NCI-H82 treated with DMSO at 0.1 percent for 48 hours (cell line): ENCODE measurements at regions not wholly inside any gene's neighbourhood (a gene's known extent, or its start where the extent isn't known, plus 50 kb on each side); places are given as distances from the start of the nearest gene placed in this dataset.

Experiments
- DNase-seq: peaks from one replicate; lab custom pipeline; 2025; ENCODE audit not compliant: unreplicated experiment; lab: John Stamatoyannopoulos, UW

DNA sequence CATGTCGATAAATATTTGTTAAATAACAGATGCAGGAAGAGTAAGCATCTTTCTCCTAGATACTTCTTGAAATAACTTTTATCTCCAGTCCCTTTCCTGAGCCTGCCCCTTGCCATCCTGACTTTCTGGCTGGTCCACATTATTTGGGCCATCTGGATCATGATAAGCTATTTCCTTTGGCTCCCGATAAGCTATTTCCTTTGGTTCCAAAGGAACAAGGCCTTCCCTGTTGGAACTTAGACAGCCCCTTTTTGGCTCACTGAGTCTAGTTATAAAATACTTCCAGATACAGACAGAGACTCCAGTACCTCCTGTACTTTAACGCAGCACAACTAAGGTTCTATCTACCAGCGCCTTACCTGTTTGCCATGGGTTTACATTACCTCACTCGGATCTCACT lies 205.3 kb upstream of the CCDC150 start:
- DNase-seq = no peak

DNA sequence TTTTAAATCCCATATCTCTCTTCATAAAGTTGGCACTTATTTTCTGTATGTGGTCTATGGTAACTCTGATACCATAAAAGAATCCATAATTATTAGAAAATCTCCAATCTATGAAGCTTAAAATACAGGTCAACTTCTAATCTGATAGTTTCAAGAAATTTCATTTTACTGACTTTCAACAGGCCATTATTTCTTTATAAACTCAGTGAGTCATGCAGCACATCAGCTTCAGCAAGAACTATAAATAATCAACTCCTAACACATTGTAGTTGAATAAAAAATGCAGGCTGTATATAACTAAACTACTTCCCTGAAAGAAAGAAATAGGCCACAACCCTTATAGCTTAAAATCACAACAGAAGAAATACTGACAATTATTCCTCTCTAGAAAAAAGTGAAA lies 204.3 kb upstream of the CCDC150 start:
- DNase-seq = no peak

DNA sequence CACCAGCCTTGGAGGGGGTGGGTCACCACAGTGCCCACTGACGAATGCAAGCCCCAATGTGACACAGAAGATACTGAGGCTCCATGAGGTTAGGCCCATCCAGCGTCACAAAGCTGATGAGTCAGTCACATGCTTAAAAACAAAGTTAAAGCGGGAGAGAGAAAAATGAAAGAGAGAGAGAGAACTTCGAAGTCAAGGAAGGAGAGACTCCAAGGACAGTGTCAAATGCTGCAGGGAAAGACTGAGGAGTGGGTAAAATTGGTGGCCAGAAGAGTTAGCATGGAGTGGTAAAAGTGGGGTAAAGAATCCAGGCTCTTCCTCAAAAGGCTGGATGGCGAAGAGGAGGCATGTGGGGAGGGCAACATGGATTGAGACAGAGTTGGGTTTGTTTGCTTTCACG lies 201.9 kb upstream of the CCDC150 start:
- no peak for DNase-seq

DNA sequence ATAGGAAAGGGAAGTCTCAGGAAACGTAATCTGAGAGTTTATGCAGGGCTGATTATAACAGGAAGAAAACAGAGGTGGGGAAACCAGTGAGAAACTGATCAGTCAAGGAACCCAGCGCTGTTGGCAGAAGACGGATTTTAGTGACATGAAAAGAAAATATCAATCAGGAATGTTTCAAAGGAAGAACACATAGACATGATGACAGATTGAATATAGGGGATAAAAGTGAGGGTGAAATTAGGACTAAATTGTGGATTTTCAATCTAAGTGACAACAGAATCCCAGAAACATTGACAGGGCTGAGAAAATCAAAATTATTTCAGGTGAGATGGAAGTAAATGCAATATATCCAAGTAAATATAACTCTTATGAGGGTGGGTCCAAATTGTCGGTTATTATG lies 199.8 kb upstream of the CCDC150 start:
- DNase-seq = no peak

DNA sequence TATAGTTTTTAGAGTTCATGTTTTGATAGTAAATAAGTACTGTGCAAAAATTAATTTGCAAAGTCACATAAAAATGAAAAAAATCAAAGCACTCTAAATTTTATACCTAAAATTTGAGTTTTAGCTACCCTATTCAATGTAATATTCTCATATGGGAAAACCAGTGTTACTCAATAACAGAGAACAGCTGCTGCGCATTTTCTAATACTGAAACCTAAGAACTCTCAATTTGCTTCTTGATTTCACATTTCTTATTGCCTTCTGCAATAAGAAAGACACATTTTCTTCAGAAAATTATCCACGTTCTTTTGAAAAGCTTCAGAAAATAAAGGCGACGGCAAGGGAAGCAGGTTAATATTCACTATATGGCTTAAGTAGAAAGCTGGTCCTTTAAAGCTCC lies 199.1 kb upstream of the CCDC150 start:
- DNase-seq = no peak

DNA sequence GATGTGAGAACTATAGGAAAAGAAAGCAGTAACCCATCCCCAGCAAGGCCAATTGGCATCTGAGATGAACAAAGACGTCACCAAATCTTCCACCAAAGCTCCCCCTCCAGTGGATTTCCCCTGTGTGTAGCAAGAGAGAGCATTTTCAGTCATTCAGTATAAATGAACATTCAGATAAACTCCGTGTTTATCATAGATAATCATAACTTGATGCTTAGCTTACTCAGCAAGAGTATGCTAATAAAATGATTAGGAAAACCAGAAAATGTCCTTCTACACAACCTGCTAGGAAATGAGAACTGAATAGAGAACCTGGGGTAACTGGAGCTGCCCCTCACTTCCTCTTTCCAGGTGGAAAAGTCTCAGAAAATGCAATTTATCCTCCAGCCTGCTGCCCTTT lies 198.0 kb upstream of the CCDC150 start:
- no peak for DNase-seq

DNA sequence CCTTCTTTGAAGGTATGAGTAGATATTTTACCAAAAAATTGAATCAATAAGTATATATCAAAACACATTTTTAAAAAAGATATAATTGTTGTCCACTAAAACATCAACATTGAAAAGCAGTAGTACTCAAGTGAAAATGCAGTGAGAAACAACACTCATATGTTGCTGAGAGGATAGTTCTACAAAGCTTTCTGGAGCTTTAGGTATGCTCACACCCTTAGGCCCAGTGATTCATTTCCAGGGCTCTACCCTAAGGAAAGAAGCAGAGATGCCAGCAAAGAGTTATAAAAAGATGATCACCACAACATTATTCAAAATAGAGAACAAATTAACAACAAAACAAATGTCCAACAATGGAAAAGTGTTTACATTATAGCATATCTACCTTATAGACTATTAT lies 197.3 kb upstream of the CCDC150 start:
- no peak for DNase-seq

DNA sequence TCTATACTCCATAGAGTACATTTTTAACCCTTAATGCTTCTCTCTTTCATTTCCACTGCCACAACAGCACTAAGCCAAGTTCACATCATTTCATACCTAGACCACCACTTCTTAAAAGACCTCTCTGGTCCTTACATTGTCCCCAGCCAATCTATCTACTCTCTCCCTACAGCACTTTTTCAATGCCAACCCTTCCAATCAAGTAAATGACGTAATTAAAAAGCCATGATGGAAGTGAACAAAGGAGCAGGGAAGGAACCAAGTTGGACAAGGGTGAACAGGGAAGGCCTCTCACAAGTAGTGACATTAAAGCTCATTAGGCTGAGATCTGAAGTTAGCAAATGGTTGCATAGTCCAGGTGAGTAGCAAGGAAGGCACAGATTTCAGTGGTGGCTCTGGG lies 195.1 kb upstream of the CCDC150 start:
- no peak for DNase-seq

DNA sequence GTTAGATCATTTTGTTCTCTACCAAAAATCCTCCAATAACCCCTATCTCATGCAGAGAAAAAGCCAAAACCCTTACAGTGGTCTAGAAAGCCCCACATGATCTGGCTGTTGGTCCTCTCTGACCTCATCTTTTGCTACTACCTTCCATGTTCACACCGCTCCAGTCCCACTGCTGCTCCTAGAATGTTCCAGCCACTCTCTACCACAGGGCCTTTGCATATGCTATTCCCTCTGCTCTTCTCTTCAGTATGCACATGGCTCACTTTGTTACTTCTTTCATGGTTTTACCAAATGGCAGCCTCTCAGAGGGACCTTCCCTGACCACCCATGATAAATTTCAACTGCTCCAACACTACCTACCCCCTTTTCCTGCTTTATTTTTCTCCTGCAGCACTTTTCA lies 193.5 kb upstream of the CCDC150 start:
- DNase-seq = no peak

DNA sequence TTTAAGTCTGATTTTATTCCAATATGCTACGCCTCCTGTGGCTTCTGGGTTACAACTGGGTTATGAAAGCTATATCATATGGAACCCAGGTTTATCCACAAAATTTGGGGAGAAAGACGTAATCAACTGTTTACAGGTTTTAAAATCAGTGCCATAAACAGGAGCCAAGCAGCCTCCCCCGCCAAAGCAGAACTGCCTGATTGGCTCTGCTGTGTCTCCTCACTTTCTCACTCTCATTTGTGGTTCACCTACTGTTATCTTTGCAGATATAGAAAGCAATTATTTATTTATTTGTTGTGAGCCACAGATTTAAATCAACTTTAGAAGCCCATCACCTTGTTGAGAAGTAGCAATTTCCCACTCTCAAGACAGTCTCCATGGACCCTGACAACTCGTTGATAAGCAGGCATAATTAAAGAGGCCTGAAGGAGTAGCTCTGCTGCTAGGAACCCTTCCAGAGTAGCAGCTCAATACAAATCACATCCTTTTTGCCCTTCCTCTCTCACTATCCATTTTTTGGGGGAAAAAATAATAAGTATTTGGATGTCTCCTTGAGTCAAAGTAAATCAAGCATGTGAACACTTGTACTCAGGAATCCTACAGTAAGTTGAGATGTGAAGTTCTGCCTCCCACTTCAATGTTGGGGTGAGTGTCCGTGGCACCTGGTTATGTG lies 191.0 kb upstream of the CCDC150 start:
- DNase-seq = no peak

DNA sequence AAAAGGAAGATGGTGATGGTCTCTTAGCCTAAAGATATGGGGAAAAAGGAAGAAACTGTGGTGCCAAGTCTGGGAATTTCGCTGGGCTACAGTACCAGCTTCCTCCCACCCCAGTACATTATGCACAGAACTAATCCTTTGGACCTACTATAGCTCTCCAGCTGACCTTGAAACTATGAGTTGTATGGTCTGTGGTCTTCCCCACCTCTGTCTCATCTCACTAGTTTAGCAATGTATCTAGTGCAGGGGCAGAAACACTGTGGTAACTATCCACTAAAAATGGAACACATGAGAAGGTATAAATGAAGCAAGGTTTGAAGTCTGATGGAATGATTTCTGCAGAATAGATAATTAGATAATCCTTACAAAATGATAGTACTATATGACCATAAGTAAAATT lies 190.4 kb upstream of the CCDC150 start:
- no peak for DNase-seq

DNA sequence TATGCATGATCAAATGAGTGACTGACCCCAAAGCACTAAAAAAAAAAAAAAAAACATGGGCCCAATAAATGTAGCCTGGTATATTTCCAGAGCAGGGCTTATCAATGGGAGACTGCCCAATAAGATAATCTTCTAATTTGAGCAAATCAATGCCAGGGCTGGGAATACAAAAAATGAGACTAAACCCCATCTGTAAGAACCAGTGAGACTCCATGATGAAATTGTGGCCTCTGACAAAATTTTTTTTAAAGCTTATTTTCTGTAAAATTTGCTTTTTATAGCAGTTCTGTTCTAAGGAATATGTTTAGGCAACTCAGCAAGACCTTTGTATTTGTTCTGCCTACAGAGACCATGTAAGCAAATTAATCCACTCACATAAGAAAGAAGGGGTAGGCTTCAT lies 186.8 kb upstream of the CCDC150 start:
- no peak for DNase-seq

DNA sequence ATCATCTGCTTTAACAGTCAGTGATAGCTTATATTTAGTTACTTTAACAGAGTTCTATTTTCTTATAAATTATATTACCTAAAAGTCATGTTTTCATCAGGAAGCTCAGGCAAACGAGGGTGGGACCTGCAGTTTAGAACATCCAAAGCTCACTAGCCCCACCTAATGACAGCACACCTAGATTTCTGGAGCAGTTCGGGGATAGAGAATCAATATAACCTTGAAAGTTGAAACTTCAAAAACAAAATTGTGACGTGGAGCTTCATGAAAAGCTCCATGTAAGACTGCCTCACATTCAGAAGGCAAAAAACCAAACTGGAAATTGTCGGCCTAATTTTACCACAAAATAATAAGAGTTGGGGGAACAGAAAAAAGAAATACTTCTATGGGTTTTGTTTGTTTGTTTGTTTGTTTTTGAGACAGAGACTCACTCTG lies 185.9 kb upstream of the CCDC150 start:
- peak; percentile 53 for DNase-seq

DNA sequence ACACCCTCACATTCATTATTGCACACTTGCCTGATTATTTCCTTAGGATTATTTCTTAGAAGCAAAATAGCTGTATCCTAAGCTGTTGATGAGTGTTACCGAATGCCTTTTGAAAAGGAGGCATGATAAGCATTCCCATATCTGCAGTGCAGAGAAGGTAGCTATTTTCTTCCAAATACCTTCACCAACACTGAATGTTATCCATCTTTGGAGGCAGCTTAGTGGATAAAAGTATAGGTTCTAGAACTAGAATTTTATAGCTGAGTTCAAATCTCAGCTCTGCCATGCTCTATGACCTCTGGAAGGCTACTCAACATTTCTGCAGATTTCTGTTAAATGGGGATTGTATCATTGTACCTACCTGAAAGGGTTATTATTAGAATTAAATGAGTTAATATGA lies 185.0 kb upstream of the CCDC150 start:
- no peak for DNase-seq

DNA sequence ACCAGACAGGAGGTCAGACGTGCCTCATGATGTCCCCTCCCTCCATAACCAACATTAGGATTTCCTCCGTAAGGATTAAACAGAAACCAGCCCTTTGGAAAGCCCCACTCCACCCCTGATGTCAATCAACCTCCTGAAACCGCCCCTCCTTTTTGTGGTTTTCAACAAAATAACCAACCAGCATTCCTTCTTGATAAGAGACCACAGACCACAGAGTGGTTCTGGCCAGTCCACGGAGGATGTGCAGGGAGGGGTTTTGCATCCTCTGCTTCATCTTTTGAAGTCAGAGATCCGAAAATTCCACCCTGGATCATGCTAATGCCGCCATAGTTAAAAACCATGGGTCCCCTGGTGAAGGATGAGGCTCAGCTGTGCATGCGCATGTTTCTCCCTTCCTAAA lies 180.0 kb upstream of the CCDC150 start:
- no peak for DNase-seq

DNA sequence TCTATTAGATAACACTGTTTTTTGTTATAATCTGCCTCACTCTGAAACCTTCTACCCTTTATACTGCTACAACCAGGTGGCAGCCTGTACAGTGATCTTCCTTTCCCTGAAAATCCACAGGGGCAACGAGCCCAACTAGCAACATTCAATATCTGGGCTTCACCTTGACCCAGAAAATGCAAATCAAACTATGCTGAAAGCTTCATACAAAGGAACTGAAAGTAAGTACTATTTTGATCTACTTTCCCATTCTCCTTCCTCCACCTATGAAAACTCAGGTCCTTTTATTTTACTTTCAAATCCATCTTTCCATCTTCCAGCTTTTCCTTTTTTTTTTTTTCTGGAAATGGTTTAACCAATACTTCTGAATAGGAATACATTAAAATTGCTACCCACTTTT lies 175.8 kb upstream of the CCDC150 start:
- no peak for DNase-seq

DNA sequence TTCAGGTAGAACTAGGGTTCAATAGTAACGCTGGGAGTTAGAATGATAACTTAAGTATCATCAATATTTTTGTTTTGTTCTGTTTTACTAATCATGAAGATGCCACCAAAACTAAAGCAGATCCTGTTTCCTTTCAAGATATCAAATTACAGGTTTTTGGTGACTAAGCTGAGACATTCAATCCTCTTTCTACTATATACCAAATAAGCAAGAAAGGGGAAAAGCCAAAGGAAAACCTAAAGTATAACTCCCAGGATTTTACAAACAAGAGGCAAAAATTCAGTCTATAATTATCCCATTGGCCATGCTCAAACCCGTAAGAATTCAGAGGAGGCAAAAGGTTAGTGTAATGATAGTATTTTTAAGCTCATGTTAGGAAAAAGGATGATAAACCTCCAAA lies 175.2 kb upstream of the CCDC150 start:
- no peak for DNase-seq

DNA sequence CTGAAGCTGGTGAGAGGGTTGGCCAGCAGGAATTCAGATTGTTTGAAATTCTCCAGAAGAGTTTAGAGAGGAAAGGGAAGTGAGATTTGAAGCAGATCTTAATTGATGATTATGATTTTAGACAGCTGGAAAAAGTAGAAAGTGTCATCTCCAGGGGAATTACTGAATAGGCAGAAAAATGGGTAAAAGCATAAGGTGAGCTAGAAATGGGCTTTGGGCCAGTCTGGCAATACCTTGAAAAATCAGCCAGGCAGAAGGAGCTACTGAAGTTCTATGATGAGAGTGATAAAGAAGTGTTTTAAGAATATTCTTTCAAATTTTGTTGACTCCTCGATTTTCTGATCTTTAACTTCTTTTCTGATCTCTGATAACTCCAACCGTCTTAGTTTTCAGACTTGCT lies 172.9 kb upstream of the CCDC150 start:
- DNase-seq = no peak

DNA sequence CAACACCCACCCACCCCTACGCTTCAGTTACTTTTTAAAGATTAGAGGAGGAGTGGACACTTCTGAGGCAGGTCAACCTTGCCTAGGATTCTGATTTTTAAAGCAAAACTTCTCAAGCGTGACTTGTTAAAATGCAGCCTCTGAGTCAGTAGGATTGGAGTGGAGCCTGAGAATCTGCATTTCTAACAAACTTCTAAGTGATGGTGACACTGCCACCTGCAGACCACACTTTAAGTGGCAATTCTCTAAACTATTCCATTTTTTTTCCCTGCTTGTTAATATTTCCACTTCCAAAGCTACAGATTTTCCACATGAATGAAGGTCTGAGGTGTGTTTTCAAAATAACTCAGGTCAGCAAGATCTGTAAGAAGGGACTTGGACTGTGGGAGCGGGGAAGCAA lies 171.1 kb upstream of the CCDC150 start:
- DNase-seq = no peak

DNA sequence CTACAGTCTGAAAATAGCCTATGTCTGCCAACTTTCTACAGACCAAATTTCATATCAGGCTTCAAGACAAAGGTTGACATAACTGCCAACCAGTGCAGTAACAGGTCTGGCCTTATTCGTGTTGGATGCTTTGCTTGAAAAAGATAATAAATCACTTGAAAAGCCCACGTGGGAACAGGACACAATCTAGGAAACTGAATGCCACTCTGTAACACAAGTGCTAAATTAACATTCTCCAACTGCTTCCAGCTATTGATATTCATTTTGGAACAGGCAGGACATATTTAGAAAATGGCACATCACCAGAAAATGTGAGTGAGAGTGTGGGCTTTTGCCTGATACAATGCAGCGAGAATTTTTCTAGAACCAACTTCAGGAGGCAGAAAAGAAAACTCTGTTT lies 165.9 kb upstream of the CCDC150 start:
- DNase-seq = no peak

DNA sequence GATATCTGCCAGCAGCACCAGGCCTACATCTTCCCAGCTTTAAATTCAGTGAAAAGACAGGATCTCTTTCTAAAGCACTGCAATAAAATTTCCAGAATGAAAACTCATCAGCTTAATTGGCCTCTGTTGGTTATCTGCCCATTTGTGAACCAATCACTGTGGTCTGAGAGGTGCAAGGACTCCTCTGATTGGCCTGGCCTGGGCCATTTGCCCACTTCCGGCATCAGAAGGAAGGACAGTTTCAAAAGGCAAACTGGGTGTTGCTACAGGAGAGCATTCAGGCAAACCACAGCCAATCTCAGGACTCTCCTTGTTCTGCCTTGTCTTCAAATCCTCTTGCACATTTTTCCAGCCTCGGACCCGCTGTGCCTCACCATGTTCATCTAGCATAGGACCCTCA lies 163.9 kb upstream of the CCDC150 start:
- DNase-seq = no peak

DNA sequence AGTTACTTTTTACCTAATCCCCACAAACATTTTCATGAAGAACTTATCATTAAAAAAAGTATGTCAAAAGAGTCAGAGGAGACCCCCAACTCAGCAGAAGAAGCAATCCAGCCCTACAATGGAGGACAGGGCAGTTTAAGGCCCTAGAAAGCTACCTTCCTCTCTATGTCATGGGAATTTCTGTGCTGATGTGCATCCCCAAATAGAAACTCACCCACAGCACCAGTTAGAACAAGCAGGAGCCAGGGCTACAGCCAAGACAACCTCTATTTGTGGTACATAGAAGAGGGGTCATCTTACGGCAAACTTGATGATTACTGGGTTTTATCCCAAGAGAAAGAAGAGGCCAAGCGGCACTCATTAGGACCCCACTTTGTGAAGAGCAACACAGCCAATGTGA lies 160.9 kb upstream of the CCDC150 start:
- DNase-seq = no peak

DNA sequence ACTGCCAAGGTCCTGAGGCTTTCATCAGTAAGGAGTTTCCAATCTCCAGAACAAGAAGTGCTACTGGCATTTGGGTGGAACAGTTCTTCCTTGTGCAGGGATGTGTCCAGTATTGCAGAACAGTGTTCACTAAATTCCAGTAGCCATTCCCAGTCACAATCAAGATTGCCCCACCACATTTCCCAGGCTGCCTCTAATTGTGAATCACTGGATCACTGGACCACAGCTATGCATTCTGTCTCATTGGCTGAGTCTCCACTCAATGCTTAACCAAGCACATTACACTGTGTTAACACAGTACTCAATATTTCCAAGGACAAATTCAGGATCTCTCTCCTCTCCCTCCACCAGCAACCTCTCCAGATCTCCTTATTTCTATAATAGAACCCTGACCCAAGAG lies 160.2 kb upstream of the CCDC150 start:
- no peak for DNase-seq
